ENCODE measurements at regions not wholly inside any gene's neighbourhood (a gene's known extent, or its start where the extent isn't known, plus 50 kb on each side); places are given as distances from the start of the nearest gene placed in this dataset.

GRCh38 chr13:56864451-56864850 is 276.3 kb upstream of the PRR20A start:
- TF ChIP-seq CTCF (IDR thresholded peaks at IDR 0.05), result no peak
- intact Hi-C loops (cut with micrococcal nuclease), result no loop called here

GRCh38 chr13:56865416-56865815 is 275.3 kb upstream of the PRR20A start:
- WGBS (ENCODE audit: insufficient coverage), result no CpG with 5 or more reads among the region's 1 CpG
- no peak for TF ChIP-seq CTCF (IDR thresholded peaks at IDR 0.05)
- no peaks in the 10 kb centered on the region for H3K27me3 ChIP-seq (ENCODE audit: control insufficient read depth, insufficient read depth, low read length)
- no peaks in the 10 kb centered on the region for H3K4me1 Mint-ChIP-seq
- no peak overlapping the region for H3K27ac ChIP-seq (ENCODE audit: low read length)
- H3K36me3 Mint-ChIP-seq, result peaks cover 22% of the 10 kb centered on the region
- no peaks in the 10 kb centered on the region for H3K36me3 ChIP-seq (ENCODE audit: control insufficient read depth, insufficient read depth, low read length)
- peaks cover 3% of the 10 kb centered on the region for H3K9me3 ChIP-seq (ENCODE audit: control insufficient read depth, insufficient read depth, low read length)
- no peak for DNase-seq
- no peak for ATAC-seq
- no peak overlapping the region for H3K27ac Mint-ChIP-seq
- no peak overlapping the region for H3K4me3 Mint-ChIP-seq
- H3K4me3 ChIP-seq (ENCODE audit: low read length), result no peak overlapping the region
- H3K27me3 Mint-ChIP-seq (ENCODE audit: low read depth in 2 of 2), result no peaks in the 10 kb centered on the region
- H3K4me1 ChIP-seq (ENCODE audit: control insufficient read depth, insufficient read depth, low read length), result no peaks in the 10 kb centered on the region
- intact Hi-C loops (cut with micrococcal nuclease), result no loop called here
- H3K9me3 Mint-ChIP-seq, result peaks cover 13 to 19% of the 10 kb centered on the region in 2 donors

More at GRCh38 chr13:56864451-56864850, 276.3 kb upstream of the PRR20A start:
- Mint-ChIP-seq H3K4me1 (no peaks in the 10 kb centered on the region), H3K36me3 (peaks cover 22% of the 10 kb centered on the region), H3K4me3 (no peak overlapping the region), H3K9me3 (peaks cover 13 to 19% of the 10 kb centered on the region in 2 donors), H3K27ac (no peak overlapping the region), H3K27me3 (ENCODE audit: low read depth in 2 of 2) (no peaks in the 10 kb centered on the region)
- Histone ChIP-seq H3K4me3 (ENCODE audit: low read length) (no peak overlapping the region), H3K27me3 (ENCODE audit: control insufficient read depth, insufficient read depth, low read length) (no peaks in the 10 kb centered on the region), H3K9me3 (ENCODE audit: control insufficient read depth, insufficient read depth, low read length) (peaks cover 3% of the 10 kb centered on the region), H3K36me3 (ENCODE audit: control insufficient read depth, insufficient read depth, low read length) (no peaks in the 10 kb centered on the region), H3K4me1 (ENCODE audit: control insufficient read depth, insufficient read depth, low read length) (no peaks in the 10 kb centered on the region), H3K27ac (ENCODE audit: low read length) (no peak overlapping the region)
- WGBS (ENCODE audit: insufficient coverage), result no CpG with 5 or more reads among the region's 2 CpGs
- DNase-seq (no peak), ATAC-seq (no peak)

- H3K36me3 ChIP-seq (ENCODE audit: control insufficient read depth, insufficient read depth, low read length), result no peaks in the 10 kb centered on the region
- Mint-ChIP-seq H3K27ac (no peak overlapping the region), H3K36me3 (no peaks in the 10 kb centered on the region), H3K4me1 (no peaks in the 10 kb centered on the region), H3K27me3 (ENCODE audit: low read depth in 2 of 2) (no peaks in the 10 kb centered on the region), H3K4me3 (no peak overlapping the region), H3K9me3 (peaks cover 2 to 5% of the 10 kb centered on the region in 2 donors)
- H3K9me3 ChIP-seq (ENCODE audit: control insufficient read depth, insufficient read depth, low read length), result peaks cover 10% of the 10 kb centered on the region
- H3K4me3 ChIP-seq (ENCODE audit: low read length), result no peak overlapping the region
- intact Hi-C loops (cut with micrococcal nuclease), result no loop called here
- TF ChIP-seq CTCF (IDR thresholded peaks at IDR 0.05), result no peak
- DNase-seq (no peak), ATAC-seq (no peak)
- no peaks in the 10 kb centered on the region for H3K4me1 ChIP-seq (ENCODE audit: control insufficient read depth, insufficient read depth, low read length)
- H3K27ac ChIP-seq (ENCODE audit: low read length), result no peak overlapping the region
- no peaks in the 10 kb centered on the region for H3K27me3 ChIP-seq (ENCODE audit: control insufficient read depth, insufficient read depth, low read length)
- 96% methylated on average over 3 of the region's 4 CpGs for WGBS (ENCODE audit: insufficient coverage)
These were observed 271.0 kb upstream of the PRR20A start for GRCh38 chr13:56869671-56870070.

- no peaks in the 10 kb centered on the region for H3K4me1 ChIP-seq (ENCODE audit: control insufficient read depth, insufficient read depth, low read length)
- 89% methylated on average over 10 of the region's 10 CpGs for WGBS (ENCODE audit: insufficient coverage)
- H3K36me3 Mint-ChIP-seq, result peaks cover 6% of the 10 kb centered on the region
- H3K36me3 ChIP-seq (ENCODE audit: control insufficient read depth, insufficient read depth, low read length), result no peaks in the 10 kb centered on the region
- intact Hi-C loops (cut with micrococcal nuclease), result no loop called here
- TF ChIP-seq CTCF (IDR thresholded peaks at IDR 0.05), result no peak
- no peak overlapping the region for H3K4me3 Mint-ChIP-seq
- no peaks in the 10 kb centered on the region for H3K27me3 Mint-ChIP-seq (ENCODE audit: low read depth in 2 of 2)
- H3K27ac Mint-ChIP-seq, result no peak overlapping the region
- no peaks in the 10 kb centered on the region for H3K27me3 ChIP-seq (ENCODE audit: control insufficient read depth, insufficient read depth, low read length)
- H3K9me3 Mint-ChIP-seq, result peaks cover 10 to 20% of the 10 kb centered on the region in 2 donors
- no peaks in the 10 kb centered on the region for H3K4me1 Mint-ChIP-seq
- peaks cover 12% of the 10 kb centered on the region for H3K9me3 ChIP-seq (ENCODE audit: control insufficient read depth, insufficient read depth, low read length)
- no peak overlapping the region for H3K4me3 ChIP-seq (ENCODE audit: low read length)
- H3K27ac ChIP-seq (ENCODE audit: low read length), result no peak overlapping the region
- ATAC-seq (no peak), DNase-seq (no peak)
These were observed 254.3 kb upstream of the PRR20A start for GRCh38 chr13:56886398-56886797.
